ENCODE measurements at regions not wholly inside any gene's neighbourhood (a gene's known extent, or its start where the extent isn't known, plus 50 kb on each side); places are given as distances from the start of the nearest gene placed in this dataset.

DNA sequence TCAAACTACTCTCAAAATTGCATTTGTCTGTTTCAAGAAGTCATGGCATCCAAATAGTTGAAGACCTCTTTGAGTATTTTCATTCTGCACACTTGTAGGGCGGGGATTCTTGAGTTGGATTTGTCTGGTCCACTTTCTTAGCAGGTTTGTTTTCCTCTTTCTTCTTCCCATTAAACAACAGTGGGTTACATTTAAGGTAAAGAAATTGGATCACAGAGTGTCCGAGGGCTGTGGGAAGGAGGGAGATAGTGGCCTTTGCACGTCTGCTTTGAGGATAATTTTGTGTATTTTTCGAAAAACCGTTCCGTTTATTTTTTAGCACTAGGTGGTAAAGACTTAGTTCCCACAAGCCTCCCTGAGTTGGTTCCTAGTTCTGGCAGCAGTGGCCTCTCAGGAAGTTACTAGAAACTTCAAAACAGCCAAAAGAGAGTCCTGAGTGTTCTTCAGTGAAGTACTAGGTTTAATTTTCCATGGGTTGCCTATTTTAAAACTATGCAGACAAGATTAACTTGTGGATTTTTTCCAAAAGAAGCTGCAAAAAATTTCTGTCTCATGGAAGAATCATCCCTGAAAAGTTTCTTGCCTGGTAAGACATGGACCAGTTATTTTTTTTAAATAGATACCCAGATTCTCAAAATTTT lies 107.9 kb downstream of the CDC42EP3 start:
- Mint-ChIP-seq H3K36me3 (ENCODE audit: insufficient read depth, unreplicated experiment) (no peaks in the 10 kb centered on the region), H3K27ac (ENCODE audit: low read depth, unreplicated experiment) (peak overlapping the region; percentile 87), H3K27me3 (ENCODE audit: insufficient read depth, unreplicated experiment) (no peaks in the 10 kb centered on the region), H3K4me3 (ENCODE audit: unreplicated experiment) (no peak overlapping the region), H3K9me3 (ENCODE audit: unreplicated experiment) (no peaks in the 10 kb centered on the region), H3K4me1 (ENCODE audit: insufficient read depth, unreplicated experiment) (peaks cover 27% of the 10 kb centered on the region)
- no peak for DNase-seq (ENCODE audit: unreplicated experiment)
- CTCF ChIA-PET: interaction anchor here (0.7 kb wide), 1 partner anchor 317 kb away, joined by 3 read pairs; no protein-coding TSS in a partner anchor
- intact Hi-C loops (cut with micrococcal nuclease): no loop called here
- no TSS peak for BruUV-seq (replicated peaks)
- TF ChIP-seq CTCF (IDR thresholded peaks at IDR 0.05; ENCODE audit: unreplicated experiment): no peak
- POLR2A ChIA-PET: interaction anchor here (0.7 kb wide), 1 partner anchor 10 kb away, joined by 3 read pairs; no protein-coding TSS in a partner anchor

- no peaks in the 10 kb centered on the region for H3K9me3 Mint-ChIP-seq (ENCODE audit: unreplicated experiment)
- ChIA-PET CTCF (no interaction called here), POLR2A (interaction anchor here (0.7 kb wide), 3 partner anchors 9 to 1030 kb away, joined by 3 to 6 read pairs (median 3); no protein-coding TSS in a partner anchor)
- no peak for TF ChIP-seq CTCF (IDR thresholded peaks at IDR 0.05; ENCODE audit: unreplicated experiment)
- no peaks in the 10 kb centered on the region for H3K27me3 Mint-ChIP-seq (ENCODE audit: insufficient read depth, unreplicated experiment)
- H3K4me1 Mint-ChIP-seq (ENCODE audit: insufficient read depth, unreplicated experiment): peaks cover 28% of the 10 kb centered on the region
- H3K36me3 Mint-ChIP-seq (ENCODE audit: insufficient read depth, unreplicated experiment): no peaks in the 10 kb centered on the region
- intact Hi-C loops (cut with micrococcal nuclease): no loop called here
- no peak for DNase-seq (ENCODE audit: unreplicated experiment)
- H3K4me3 Mint-ChIP-seq (ENCODE audit: unreplicated experiment): no peak overlapping the region
- BruUV-seq (replicated peaks): no TSS peak
- H3K27ac Mint-ChIP-seq (ENCODE audit: low read depth, unreplicated experiment): no peak overlapping the region
Measured at GRCh38 chr2:37564356-37564755, 107.1 kb downstream of the CDC42EP3 start.

DNA sequence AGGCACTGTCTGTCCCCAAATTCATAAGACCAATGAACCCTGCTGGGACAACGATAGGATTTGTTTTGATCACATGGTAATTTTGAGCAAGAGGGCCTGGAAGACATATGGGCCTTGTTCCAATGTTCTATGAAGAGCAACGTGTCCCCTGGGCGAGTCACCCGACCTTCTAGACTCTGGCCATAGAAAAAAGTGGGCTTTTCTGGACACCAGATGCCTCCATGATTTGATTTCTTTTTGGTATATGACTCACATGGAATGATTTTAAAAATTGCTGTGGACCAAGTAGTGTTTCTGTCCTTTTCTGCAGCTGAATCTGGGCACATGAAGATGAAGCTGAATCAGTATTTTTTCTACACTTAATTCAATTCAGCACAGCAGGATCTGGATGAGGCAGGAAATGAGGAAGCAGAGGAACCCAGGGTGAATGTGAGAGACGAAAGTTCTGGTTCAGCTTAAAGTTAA lies 104.9 kb downstream of the CDC42EP3 start:
- intact Hi-C loops (cut with micrococcal nuclease): no loop called here
- H3K27ac Mint-ChIP-seq (ENCODE audit: low read depth, unreplicated experiment): peak overlapping the region; percentile 53
- POLR2A ChIA-PET: interaction anchor here (1.4 kb wide), 1 partner anchor 24 kb away, joined by 4 read pairs; no protein-coding TSS in a partner anchor

GRCh38 chr2:37568565-37568964 lies 102.9 kb downstream of the CDC42EP3 start:
- Mint-ChIP-seq H3K27me3 (ENCODE audit: insufficient read depth, unreplicated experiment) (no peaks in the 10 kb centered on the region), H3K36me3 (ENCODE audit: insufficient read depth, unreplicated experiment) (no peaks in the 10 kb centered on the region), H3K9me3 (ENCODE audit: unreplicated experiment) (no peaks in the 10 kb centered on the region), H3K27ac (ENCODE audit: low read depth, unreplicated experiment) (no peak overlapping the region), H3K4me1 (ENCODE audit: insufficient read depth, unreplicated experiment) (peaks cover 50% of the 10 kb centered on the region), H3K4me3 (ENCODE audit: unreplicated experiment) (no peak overlapping the region)
- ChIA-PET POLR2A (no interaction called here), CTCF (no interaction called here)
- DNase-seq (ENCODE audit: unreplicated experiment): no peak
- TF ChIP-seq CTCF (IDR thresholded peaks at IDR 0.05; ENCODE audit: unreplicated experiment): no peak
- intact Hi-C loops (cut with micrococcal nuclease): no loop called here
- no TSS peak for BruUV-seq (replicated peaks)

More for the DNA sequence above, 104.9 kb downstream of the CDC42EP3 start:
- no TSS peak for BruUV-seq (replicated peaks)
- CTCF ChIA-PET: no interaction called here
- Mint-ChIP-seq H3K36me3 (ENCODE audit: insufficient read depth, unreplicated experiment) (no peaks in the 10 kb centered on the region), H3K27me3 (ENCODE audit: insufficient read depth, unreplicated experiment) (no peaks in the 10 kb centered on the region), H3K4me1 (ENCODE audit: insufficient read depth, unreplicated experiment) (peaks cover 41% of the 10 kb centered on the region), H3K9me3 (ENCODE audit: unreplicated experiment) (no peaks in the 10 kb centered on the region), H3K4me3 (ENCODE audit: unreplicated experiment) (no peak overlapping the region)
- DNase-seq (ENCODE audit: unreplicated experiment): peak; percentile 31
- no peak for TF ChIP-seq CTCF (IDR thresholded peaks at IDR 0.05; ENCODE audit: unreplicated experiment)
